ENCODE measurements at regions not wholly inside any gene's neighbourhood (a gene's known extent, or its start where the extent isn't known, plus 50 kb on each side); places are given as distances from the start of the nearest gene placed in this dataset.

DNA sequence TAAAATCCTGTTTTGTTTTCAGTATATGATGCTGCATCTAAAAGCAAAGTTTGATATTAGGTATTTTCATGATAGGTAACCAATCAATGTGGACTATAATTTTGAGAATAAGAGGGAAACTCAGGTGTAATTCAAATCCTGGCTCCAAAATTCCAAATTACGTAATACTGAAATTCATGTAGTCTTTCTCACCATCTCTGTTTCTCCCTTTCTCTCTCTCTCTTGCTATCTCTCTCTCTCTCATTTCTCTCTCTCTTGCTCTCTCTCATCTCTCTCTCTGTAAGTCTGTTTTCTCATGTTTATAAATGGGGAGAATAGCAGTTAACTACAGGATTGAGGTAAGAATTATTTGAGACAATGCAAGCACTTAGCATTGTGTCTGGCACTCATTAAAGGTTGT is 401.1 kb upstream of the TLE4 start:
- WGBS (ENCODE audit: insufficient coverage), result no CpG with 5 or more reads among the region's 1 CpG
- Histone ChIP-seq H3K4me3 (ENCODE audit: control insufficient read depth in 1 of 7, extremely low read depth in 1 of 7, insufficient read depth in 4 of 7, low read depth in 2 of 7, low read length in 6 of 7) (no peak overlapping the region), H3K9me3 (ENCODE audit: control extremely low read depth in 1 of 5, control insufficient read depth in 4 of 5, insufficient read depth in 2 of 5, low read depth in 1 of 5, low read length in 4 of 5) (peaks cover 0 to 3% (median 0%) of the 10 kb centered on the region in 5 experiments), H3K27me3 (replicated peaks in 2 of 5; ENCODE audit: control insufficient read depth in 4 of 5, insufficient read depth in 5 of 5, low read length in 4 of 5) (no peaks in the 10 kb centered on the region), H3K4me1 (ENCODE audit: control extremely low read depth in 1 of 4, control insufficient read depth in 4 of 4, insufficient read depth in 4 of 4, low read length in 3 of 4) (no peaks in the 10 kb centered on the region), H3K36me3 (ENCODE audit: control insufficient read depth in 4 of 4, insufficient read depth in 4 of 4, low read length in 3 of 4) (no peaks in the 10 kb centered on the region), H3K27ac (ENCODE audit: insufficient read depth in 1 of 2, low read depth in 1 of 2, low read length in 2 of 2, poor library complexity in 1 of 2, severe bottlenecking in 2 of 2) (no peak overlapping the region)
- DNase-seq, result no peak
- ChIA-PET CTCF (no interaction called here), POLR2A (no interaction called here)

DNA sequence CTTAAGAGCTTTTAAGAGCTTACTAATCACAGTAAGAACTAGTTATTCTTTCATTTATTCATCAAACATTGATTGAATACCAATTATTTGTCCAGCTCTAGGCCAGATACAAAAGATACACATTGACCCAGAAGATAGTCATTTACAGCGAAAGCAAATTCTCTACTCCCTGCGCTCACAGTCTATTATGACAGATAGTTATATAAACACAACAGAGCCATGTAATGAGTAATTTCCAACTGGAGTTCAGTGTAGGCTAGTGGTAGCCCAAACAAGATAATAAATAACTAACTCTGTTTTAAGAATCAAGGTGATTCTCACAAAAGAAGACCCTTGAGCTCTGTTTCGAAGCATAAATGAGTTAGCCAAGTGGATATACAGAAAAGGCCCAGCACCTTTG is 397.8 kb upstream of the TLE4 start:
- Histone ChIP-seq H3K36me3 (ENCODE audit: control insufficient read depth in 4 of 4, insufficient read depth in 4 of 4, low read length in 3 of 4) (no peaks in the 10 kb centered on the region), H3K27ac (ENCODE audit: insufficient read depth in 1 of 2, low read depth in 1 of 2, low read length in 2 of 2, poor library complexity in 1 of 2, severe bottlenecking in 2 of 2) (no peak overlapping the region), H3K9me3 (ENCODE audit: control extremely low read depth in 1 of 5, control insufficient read depth in 4 of 5, insufficient read depth in 2 of 5, low read depth in 1 of 5, low read length in 4 of 5) (peaks cover 0 to 3% (median 0%) of the 10 kb centered on the region in 5 experiments), H3K4me1 (ENCODE audit: control extremely low read depth in 1 of 4, control insufficient read depth in 4 of 4, insufficient read depth in 4 of 4, low read length in 3 of 4) (no peaks in the 10 kb centered on the region), H3K4me3 (ENCODE audit: control insufficient read depth in 1 of 7, extremely low read depth in 1 of 7, insufficient read depth in 4 of 7, low read depth in 2 of 7, low read length in 6 of 7) (no peak overlapping the region), H3K27me3 (replicated peaks in 2 of 5; ENCODE audit: control insufficient read depth in 4 of 5, insufficient read depth in 5 of 5, low read length in 4 of 5) (no peaks in the 10 kb centered on the region)
- ChIA-PET CTCF (interaction anchor here (0.7 kb wide), 1 partner anchor 14 kb away, joined by 3 read pairs; no protein-coding TSS in a partner anchor), POLR2A (no interaction called here)
- no CpG with 5 or more reads among the region's 3 CpGs for WGBS (ENCODE audit: insufficient coverage)
- DNase-seq, result no peak

DNA sequence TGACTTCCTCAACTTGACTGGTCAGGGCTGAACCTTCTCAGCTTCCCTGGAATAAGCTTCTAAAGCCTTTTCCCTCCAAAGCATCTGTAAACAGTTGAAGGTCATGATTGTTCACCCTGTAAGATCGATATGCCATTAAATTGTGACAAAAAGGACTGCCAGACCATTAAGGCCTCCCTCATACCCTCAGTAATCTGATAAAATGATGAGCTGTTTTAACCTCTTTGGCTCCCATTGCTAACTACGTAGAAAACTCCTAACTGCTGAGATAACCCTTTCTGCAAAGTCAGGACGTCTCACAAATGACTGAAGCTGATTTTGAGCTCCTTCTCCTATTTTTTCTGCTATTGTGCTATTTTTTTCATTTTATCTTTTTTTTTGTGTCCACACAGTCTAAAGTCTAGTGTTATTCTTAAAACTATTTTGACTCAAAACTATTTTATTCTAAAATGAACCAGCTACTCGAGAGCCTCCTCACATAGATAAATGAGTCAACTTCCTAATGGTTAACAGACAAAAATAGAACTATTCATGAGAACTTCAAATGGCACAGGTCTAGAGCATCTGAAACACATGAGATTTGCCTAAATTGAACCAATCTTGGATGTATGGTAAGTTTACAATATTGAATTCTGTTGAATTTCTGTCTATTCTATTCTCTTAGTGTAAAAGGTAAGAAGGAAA is 395.6 kb upstream of the TLE4 start:
- H3K4me3 ChIP-seq (ENCODE audit: control insufficient read depth in 1 of 7, extremely low read depth in 1 of 7, insufficient read depth in 4 of 7, low read depth in 2 of 7, low read length in 6 of 7), result no peak overlapping the region
- no peaks in the 10 kb centered on the region for H3K9me3 ChIP-seq (ENCODE audit: control extremely low read depth in 1 of 5, control insufficient read depth in 4 of 5, insufficient read depth in 2 of 5, low read depth in 1 of 5, low read length in 4 of 5)
- no peaks in the 10 kb centered on the region for H3K36me3 ChIP-seq (ENCODE audit: control insufficient read depth in 4 of 4, insufficient read depth in 4 of 4, low read length in 3 of 4)
- ChIA-PET CTCF (interaction anchor here (1.0 kb wide), 1 partner anchor 11 kb away, joined by 3 read pairs; no protein-coding TSS in a partner anchor), POLR2A (no interaction called here)
- no peak overlapping the region for H3K27ac ChIP-seq (ENCODE audit: insufficient read depth in 1 of 2, low read depth in 1 of 2, low read length in 2 of 2, poor library complexity in 1 of 2, severe bottlenecking in 2 of 2)
- H3K4me1 ChIP-seq (ENCODE audit: control extremely low read depth in 1 of 4, control insufficient read depth in 4 of 4, insufficient read depth in 4 of 4, low read length in 3 of 4), result no peaks in the 10 kb centered on the region
- no peak for DNase-seq
- H3K27me3 ChIP-seq (replicated peaks in 2 of 5; ENCODE audit: control insufficient read depth in 4 of 5, insufficient read depth in 5 of 5, low read length in 4 of 5), result no peaks in the 10 kb centered on the region
- WGBS (ENCODE audit: insufficient coverage), result 89% methylated on average over 1 of the region's 4 CpGs

DNA sequence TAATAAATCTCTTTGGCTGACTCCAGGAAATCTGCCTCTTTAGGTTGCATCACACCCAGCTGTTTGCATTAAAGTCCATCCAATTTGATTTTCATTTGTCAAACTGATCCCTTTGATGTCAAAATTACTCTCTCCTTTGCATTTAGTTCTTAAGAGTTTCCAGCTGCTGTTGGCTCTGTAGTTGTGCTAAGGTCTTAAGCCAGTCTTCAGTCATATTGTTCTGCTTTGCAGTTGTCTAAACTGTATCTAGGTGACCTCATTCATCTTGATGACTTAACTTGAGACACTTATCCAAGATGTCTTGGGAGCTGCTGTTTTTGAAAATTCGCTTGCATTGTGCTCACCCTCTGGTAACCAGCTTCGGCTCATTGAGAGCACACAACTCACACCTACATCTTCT is 386.9 kb upstream of the TLE4 start:
- ChIA-PET POLR2A (no interaction called here), CTCF (no interaction called here)
- Histone ChIP-seq H3K27ac (ENCODE audit: insufficient read depth in 1 of 2, low read depth in 1 of 2, low read length in 2 of 2, poor library complexity in 1 of 2, severe bottlenecking in 2 of 2) (no peak overlapping the region), H3K4me3 (ENCODE audit: control insufficient read depth in 1 of 7, extremely low read depth in 1 of 7, insufficient read depth in 4 of 7, low read depth in 2 of 7, low read length in 6 of 7) (no peak overlapping the region), H3K36me3 (ENCODE audit: control insufficient read depth in 4 of 4, insufficient read depth in 4 of 4, low read length in 3 of 4) (no peaks in the 10 kb centered on the region), H3K4me1 (ENCODE audit: control extremely low read depth in 1 of 4, control insufficient read depth in 4 of 4, insufficient read depth in 4 of 4, low read length in 3 of 4) (no peaks in the 10 kb centered on the region), H3K27me3 (replicated peaks in 2 of 5; ENCODE audit: control insufficient read depth in 4 of 5, insufficient read depth in 5 of 5, low read length in 4 of 5) (no peaks in the 10 kb centered on the region), H3K9me3 (ENCODE audit: control extremely low read depth in 1 of 5, control insufficient read depth in 4 of 5, insufficient read depth in 2 of 5, low read depth in 1 of 5, low read length in 4 of 5) (no peaks in the 10 kb centered on the region)
- WGBS (ENCODE audit: insufficient coverage), result 95% methylated on average over 2 of the region's 2 CpGs
- DNase-seq, result no peak

DNA sequence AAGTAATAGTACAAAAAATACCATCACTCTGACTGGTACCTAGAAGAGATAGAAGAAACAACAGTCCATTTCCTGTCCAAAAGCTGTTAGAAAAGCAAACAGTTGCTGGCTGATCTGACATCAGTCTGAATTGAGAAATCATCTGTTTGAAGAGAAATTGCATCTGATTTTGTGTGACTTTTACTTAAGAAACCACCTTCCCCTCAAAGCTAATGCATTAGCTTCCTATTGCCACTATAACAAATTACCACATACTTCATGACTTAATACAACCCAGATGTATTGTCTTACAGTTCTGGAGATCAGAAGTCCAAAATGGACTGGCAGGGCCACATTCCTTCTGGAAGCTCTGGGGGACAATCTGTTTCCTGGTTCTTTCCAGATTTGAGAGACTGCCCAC is 385.9 kb upstream of the TLE4 start:
- H3K4me3 ChIP-seq (ENCODE audit: control insufficient read depth in 1 of 7, extremely low read depth in 1 of 7, insufficient read depth in 4 of 7, low read depth in 2 of 7, low read length in 6 of 7), result no peak overlapping the region
- H3K27ac ChIP-seq (ENCODE audit: insufficient read depth in 1 of 2, low read depth in 1 of 2, low read length in 2 of 2, poor library complexity in 1 of 2, severe bottlenecking in 2 of 2), result no peak overlapping the region
- no peaks in the 10 kb centered on the region for H3K9me3 ChIP-seq (ENCODE audit: control extremely low read depth in 1 of 5, control insufficient read depth in 4 of 5, insufficient read depth in 2 of 5, low read depth in 1 of 5, low read length in 4 of 5)
- H3K27me3 ChIP-seq (replicated peaks in 2 of 5; ENCODE audit: control insufficient read depth in 4 of 5, insufficient read depth in 5 of 5, low read length in 4 of 5), result no peaks in the 10 kb centered on the region
- ChIA-PET POLR2A (no interaction called here), CTCF (interaction anchor here (0.5 kb wide), 1 partner anchor 57 kb away, joined by 3 read pairs; no protein-coding TSS in a partner anchor)
- H3K4me1 ChIP-seq (ENCODE audit: control extremely low read depth in 1 of 4, control insufficient read depth in 4 of 4, insufficient read depth in 4 of 4, low read length in 3 of 4), result no peaks in the 10 kb centered on the region
- no peak for DNase-seq
- no peaks in the 10 kb centered on the region for H3K36me3 ChIP-seq (ENCODE audit: control insufficient read depth in 4 of 4, insufficient read depth in 4 of 4, low read length in 3 of 4)

DNA sequence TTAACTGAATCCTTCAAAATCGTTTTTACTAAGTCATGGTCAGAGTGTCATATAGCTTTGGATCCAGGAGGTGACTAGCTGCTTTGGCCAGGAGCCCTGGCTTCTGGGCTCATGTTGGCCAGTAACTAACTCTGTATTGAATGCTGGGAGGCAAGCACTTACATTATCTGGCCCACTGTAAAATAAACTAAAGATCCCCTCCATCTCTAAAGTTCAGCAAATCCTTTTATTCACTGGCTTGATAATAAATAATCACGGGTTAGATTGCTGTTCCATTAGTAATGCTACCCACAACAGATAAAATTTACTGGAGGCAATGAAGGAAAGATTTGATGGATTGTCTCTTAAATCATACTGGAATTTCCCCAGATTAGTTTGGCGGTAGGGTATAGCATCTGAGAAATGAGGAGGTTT is 382.2 kb upstream of the TLE4 start:
- no peak for DNase-seq
- CTCF ChIA-PET, result no interaction called here
- H3K4me1 ChIP-seq (ENCODE audit: control extremely low read depth in 1 of 4, control insufficient read depth in 4 of 4, insufficient read depth in 4 of 4, low read length in 3 of 4), result no peaks in the 10 kb centered on the region

DNA sequence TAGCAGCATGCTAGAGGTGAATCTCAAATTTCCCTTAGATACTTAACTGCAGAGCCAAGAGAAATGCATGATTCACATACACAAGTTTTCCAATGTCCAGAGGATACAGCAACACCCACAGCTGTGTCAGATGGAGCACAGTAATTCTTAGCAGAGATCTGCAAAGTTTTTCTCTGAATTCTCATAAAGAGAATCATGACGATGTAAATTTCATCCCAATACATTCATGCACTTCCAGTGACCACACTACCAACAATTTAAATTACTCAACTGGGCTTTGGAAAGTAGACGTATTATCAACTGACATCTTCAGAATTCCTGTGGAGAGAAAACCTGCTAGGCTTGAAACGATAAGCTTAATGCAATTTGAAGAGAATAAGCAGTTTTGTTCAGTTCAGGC is 378.8 kb upstream of the TLE4 start:
- 100% methylated on average over 3 of the region's 3 CpGs for WGBS (ENCODE audit: insufficient coverage)
- Histone ChIP-seq H3K4me1 (ENCODE audit: control extremely low read depth in 1 of 4, control insufficient read depth in 4 of 4, insufficient read depth in 4 of 4, low read length in 3 of 4) (no peaks in the 10 kb centered on the region), H3K36me3 (ENCODE audit: control insufficient read depth in 4 of 4, insufficient read depth in 4 of 4, low read length in 3 of 4) (no peaks in the 10 kb centered on the region), H3K27ac (ENCODE audit: insufficient read depth in 1 of 2, low read depth in 1 of 2, low read length in 2 of 2, poor library complexity in 1 of 2, severe bottlenecking in 2 of 2) (no peak overlapping the region), H3K4me3 (ENCODE audit: control insufficient read depth in 1 of 7, extremely low read depth in 1 of 7, insufficient read depth in 4 of 7, low read depth in 2 of 7, low read length in 6 of 7) (no peak overlapping the region), H3K27me3 (replicated peaks in 2 of 5; ENCODE audit: control insufficient read depth in 4 of 5, insufficient read depth in 5 of 5, low read length in 4 of 5) (no peaks in the 10 kb centered on the region), H3K9me3 (ENCODE audit: control extremely low read depth in 1 of 5, control insufficient read depth in 4 of 5, insufficient read depth in 2 of 5, low read depth in 1 of 5, low read length in 4 of 5) (no peaks in the 10 kb centered on the region)
- CTCF ChIA-PET, result no interaction called here
- no peak for DNase-seq
- POLR2A ChIA-PET, result no interaction called here

More for the DNA sequence above, 382.2 kb upstream of the TLE4 start:
- POLR2A ChIA-PET, result no interaction called here
- H3K36me3 ChIP-seq (ENCODE audit: control insufficient read depth in 4 of 4, insufficient read depth in 4 of 4, low read length in 3 of 4), result no peaks in the 10 kb centered on the region
- no peaks in the 10 kb centered on the region for H3K9me3 ChIP-seq (ENCODE audit: control extremely low read depth in 1 of 5, control insufficient read depth in 4 of 5, insufficient read depth in 2 of 5, low read depth in 1 of 5, low read length in 4 of 5)
- no peak overlapping the region for H3K4me3 ChIP-seq (ENCODE audit: control insufficient read depth in 1 of 7, extremely low read depth in 1 of 7, insufficient read depth in 4 of 7, low read depth in 2 of 7, low read length in 6 of 7)
- H3K27ac ChIP-seq (ENCODE audit: insufficient read depth in 1 of 2, low read depth in 1 of 2, low read length in 2 of 2, poor library complexity in 1 of 2, severe bottlenecking in 2 of 2), result no peak overlapping the region
- H3K27me3 ChIP-seq (replicated peaks in 2 of 5; ENCODE audit: control insufficient read depth in 4 of 5, insufficient read depth in 5 of 5, low read length in 4 of 5), result no peaks in the 10 kb centered on the region
- WGBS (ENCODE audit: insufficient coverage), result 90% methylated on average over 1 of the region's 3 CpGs

All from common myeloid progenitor, CD34-positive (primary cell).